Parathyroid adenoma (tissue), 2 donors: ENCODE measurements at regions not wholly inside any gene's neighbourhood (a gene's known extent, or its start where the extent isn't known, plus 50 kb on each side); places are given as distances from the start of the nearest gene placed in this dataset.

ENCODE experiments used
- H2AFZ ChIP-seq: fragments of 300-600 bp; sonication (generic); one replicate; pipeline ENCODE4 v1.7.0; 2017; ENCODE audit warnings: antibody characterized with exemption, mild to moderate bottlenecking
- H3K27ac ChIP-seq: fragments of 300-600 bp; sonication (generic); one replicate; pipeline ENCODE4 v1.7.0; 2017
- H3K27me3 ChIP-seq: fragments of 300-600 bp; sonication (generic); one replicate; pipeline ENCODE4 v1.7.0; 2017; ENCODE audit warnings: low read length; ENCODE audit not compliant: control insufficient read depth, insufficient read depth
- H3K36me3 ChIP-seq: fragments of 300-600 bp; sonication (generic); one replicate; pipeline ENCODE4 v1.7.0; 2017; ENCODE audit warnings: low read length; ENCODE audit not compliant: control insufficient read depth, insufficient read depth
- H3K4me1 ChIP-seq: fragments of 300-600 bp; sonication (generic); one replicate; pipeline ENCODE4 v1.7.0; 2017; ENCODE audit warnings: control low read depth
- H3K4me2 ChIP-seq: fragments of 300-600 bp; sonication (generic); one replicate; pipeline ENCODE4 v1.7.0; 2017; ENCODE audit warnings: low read length
- H3K4me3 ChIP-seq: fragments of 300-600 bp; sonication (generic); one replicate; pipeline ENCODE4 v1.7.0; 2017; ENCODE audit warnings: low read depth, low read length
- H3K79me2 ChIP-seq: fragments of 300-600 bp; sonication (generic); one replicate; pipeline ENCODE4 v1.7.0; 2017; ENCODE audit warnings: control low read depth
- H3K9ac ChIP-seq: fragments of 300-600 bp; sonication (generic); one replicate; pipeline ENCODE4 v1.7.0; 2017; ENCODE audit warnings: mild to moderate bottlenecking
- H3K9me3 ChIP-seq: fragments of 300-600 bp; sonication (generic); one replicate; pipeline ENCODE4 v1.7.0; 2017; ENCODE audit warnings: low read length; ENCODE audit not compliant: control insufficient read depth
- CTCF ChIP-seq: fragments of 300-600 bp; sonication (generic); IDR thresholded peaks from one replicate; pipeline ENCODE4 v1.7.0; 2017; ENCODE audit warnings: antibody characterized with exemption, mild to moderate bottlenecking
- donor health status: primary hyperparathyroidism.

GRCh38 chr16:62678796-62679195 is 642.6 kb upstream of the CDH8 start:
- H3K27me3 ChIP-seq: no peaks in the 10 kb centered on the region
- no peak overlapping the region for H2AFZ ChIP-seq
- no peaks in the 10 kb centered on the region for H3K79me2 ChIP-seq
- no peaks in the 10 kb centered on the region for H3K4me1 ChIP-seq
- H3K9ac ChIP-seq: no peak overlapping the region
- no peak overlapping the region for H3K4me3 ChIP-seq
- no peaks in the 10 kb centered on the region for H3K9me3 ChIP-seq
- no peak for TF ChIP-seq CTCF
- no peak overlapping the region for H3K27ac ChIP-seq
- H3K4me2 ChIP-seq: no peak overlapping the region
- H3K36me3 ChIP-seq: no peaks in the 10 kb centered on the region

- TF ChIP-seq CTCF: no peak
- no peak overlapping the region for H2AFZ ChIP-seq
- H3K4me3 ChIP-seq: no peak overlapping the region
- H3K36me3 ChIP-seq: no peaks in the 10 kb centered on the region
- H3K27ac ChIP-seq: no peak overlapping the region
- no peaks in the 10 kb centered on the region for H3K4me1 ChIP-seq
- no peak overlapping the region for H3K4me2 ChIP-seq
- H3K27me3 ChIP-seq: no peaks in the 10 kb centered on the region
- no peaks in the 10 kb centered on the region for H3K79me2 ChIP-seq
- H3K9me3 ChIP-seq: no peaks in the 10 kb centered on the region
- no peak overlapping the region for H3K9ac ChIP-seq
Measured at GRCh38 chr16:62676306-62676705, 640.1 kb upstream of the CDH8 start.

GRCh38 chr16:62665269-62665668 is 629.0 kb upstream of the CDH8 start:
- Histone ChIP-seq H3K9ac (no peak overlapping the region), H3K79me2 (no peaks in the 10 kb centered on the region), H2AFZ (no peak overlapping the region), H3K27ac (no peak overlapping the region), H3K4me2 (no peak overlapping the region), H3K9me3 (no peaks in the 10 kb centered on the region), H3K27me3 (no peaks in the 10 kb centered on the region), H3K4me3 (no peak overlapping the region), H3K4me1 (no peaks in the 10 kb centered on the region), H3K36me3 (no peaks in the 10 kb centered on the region)
- TF ChIP-seq CTCF: no peak

- no peaks in the 10 kb centered on the region for H3K27me3 ChIP-seq
- no peak overlapping the region for H3K9ac ChIP-seq
- no peaks in the 10 kb centered on the region for H3K36me3 ChIP-seq
- H2AFZ ChIP-seq: no peak overlapping the region
- no peak overlapping the region for H3K4me2 ChIP-seq
- no peaks in the 10 kb centered on the region for H3K9me3 ChIP-seq
- H3K79me2 ChIP-seq: no peaks in the 10 kb centered on the region
- no peak overlapping the region for H3K27ac ChIP-seq
- H3K4me3 ChIP-seq: no peak overlapping the region
- no peak for TF ChIP-seq CTCF
- no peaks in the 10 kb centered on the region for H3K4me1 ChIP-seq
Measured at GRCh38 chr16:62664566-62664965, 628.3 kb upstream of the CDH8 start.

- Histone ChIP-seq H3K27me3 (no peaks in the 10 kb centered on the region), H2AFZ (no peak overlapping the region)
- no peak for TF ChIP-seq CTCF
Measured at GRCh38 chr16:62661435-62661834, 625.2 kb upstream of the CDH8 start.

More at GRCh38 chr16:62661435-62661834, 625.2 kb upstream of the CDH8 start:
- Histone ChIP-seq H3K4me2 (no peak overlapping the region), H3K4me3 (no peak overlapping the region), H3K9me3 (no peaks in the 10 kb centered on the region), H3K27ac (no peak overlapping the region), H3K36me3 (no peaks in the 10 kb centered on the region), H3K79me2 (no peaks in the 10 kb centered on the region), H3K9ac (no peak overlapping the region), H3K4me1 (no peaks in the 10 kb centered on the region)
